HG02610 (cell line): ENCODE measurements at regions not wholly inside any gene's neighbourhood (a gene's known extent, or its start where the extent isn't known, plus 50 kb on each side); places are given as distances from the start of the nearest gene placed in this dataset.
"Not testable (repeated sequence)": the region's sequence is repeated elsewhere in the genome, so short reads cannot be mapped to it uniquely, and the experiment has no call there.

Experiments
- ATAC-seq: cut with Tn5 transposase; IDR thresholded peaks from one replicate; pipeline ENCODE4 v1.9.1; 2021; ENCODE audit warnings: mild to moderate bottlenecking, moderate library complexity; ENCODE audit not compliant: unreplicated experiment

- no peak for ATAC-seq
Measured at GRCh38 chr22:22169923-22170322, 74.7 kb upstream of the VPREB1 start.

- ATAC-seq: no peak
Measured at GRCh38 chr22:22168941-22169867, 75.4 kb upstream of the VPREB1 start.

GRCh38 chr22:22168190-22168940 is 76.2 kb upstream of the VPREB1 start:
- peak; percentile 29 for ATAC-seq

GRCh38 chr22:22167791-22168189 is 76.8 kb upstream of the VPREB1 start:
- peak; percentile 73 for ATAC-seq

GRCh38 chr22:22166941-22167713 is 77.5 kb upstream of the VPREB1 start:
- no peak for ATAC-seq

GRCh38 chr22:22165936-22166710 is 78.5 kb upstream of the VPREB1 start:
- ATAC-seq: no peak

GRCh38 chr22:22164541-22165272 is 79.9 kb upstream of the VPREB1 start:
- ATAC-seq: no peak

- peak; percentile 76 for ATAC-seq
Measured at GRCh38 chr22:22161924-22162851, 82.4 kb upstream of the VPREB1 start.

GRCh38 chr22:22160768-22161167 is 83.8 kb upstream of the VPREB1 start:
- not testable (repeated sequence) for ATAC-seq

GRCh38 chr22:22159384-22159783 is 85.2 kb upstream of the VPREB1 start:
- ATAC-seq: no peak

- no peak for ATAC-seq
Measured at GRCh38 chr22:22158965-22159364, 85.6 kb upstream of the VPREB1 start.

GRCh38 chr22:22158207-22158816 is 86.3 kb upstream of the VPREB1 start:
- no peak for ATAC-seq

GRCh38 chr22:22157348-22157725 is 87.2 kb upstream of the VPREB1 start:
- ATAC-seq: peak; percentile 33

- peak; percentile 66 for ATAC-seq
Measured at GRCh38 chr22:22156716-22157347, 87.8 kb upstream of the VPREB1 start.

- no peak for ATAC-seq
Measured at GRCh38 chr22:22156348-22156715, 88.3 kb upstream of the VPREB1 start.

- ATAC-seq: no peak
Measured at GRCh38 chr22:22155607-22156006, 89.0 kb upstream of the VPREB1 start.

- no peak for ATAC-seq
Measured at GRCh38 chr22:22155146-22155545, 89.4 kb upstream of the VPREB1 start.

- ATAC-seq: no peak
Measured at GRCh38 chr22:22154040-22154439, 90.5 kb upstream of the VPREB1 start.
